WTC11 (cell line): ENCODE measurements at regions not wholly inside any gene's neighbourhood (a gene's known extent, or its start where the extent isn't known, plus 50 kb on each side); places are given as distances from the start of the nearest gene placed in this dataset.

Experiments
- ATAC-seq: fragments of 200-7000 bp; cut with Tn5 transposase; 2 replicates; pipeline ENCODE4 v1.10.0; 2021; ENCODE audit warnings: mild to moderate bottlenecking, moderate library complexity
- CTCF ChIA-PET: fragments of 300-600 bp; sonication (Branson Sonifier 250); formaldehyde crosslinking; loops from one replicate; lab custom pipeline; 2021; ENCODE audit warnings: antibody characterized with exemption; lab: Charles Lee
- POLR2A ChIA-PET: fragments of 350-600 bp; sonication (Branson Sonifier 250); formaldehyde crosslinking; loops from one replicate; lab custom pipeline; 2021; ENCODE audit warnings: antibody characterized with exemption; lab: Charles Lee
- DNase-seq: peaks from one replicate; pipeline ENCODE4 v3.0.0; 2021; ENCODE audit warnings: low spot score
- H3K27ac Mint-ChIP-seq: 2 replicates; pipeline ENCODE4 v1.8.0; 2021; ENCODE audit warnings: mixed read lengths
- H3K27me3 Mint-ChIP-seq: 2 replicates; pipeline ENCODE4 v1.8.0; 2021; ENCODE audit warnings: low read depth, mild to moderate bottlenecking, moderate library complexity, mixed read lengths
- H3K36me3 Mint-ChIP-seq: 2 replicates; pipeline ENCODE4 v1.8.0; 2021; ENCODE audit warnings: mixed read lengths
- H3K4me1 Mint-ChIP-seq: 2 replicates; pipeline ENCODE4 v1.8.0; 2022; ENCODE audit warnings: mixed read lengths
- H3K4me3 Mint-ChIP-seq: 2 replicates; pipeline ENCODE4 v1.8.0; 2021; ENCODE audit warnings: mild to moderate bottlenecking, moderate library complexity, mixed read lengths
- H3K9me3 Mint-ChIP-seq: 2 replicates; pipeline ENCODE4 v1.8.0; 2021; ENCODE audit warnings: mixed read lengths
- ATF3 ChIP-seq: sonication (generic); formaldehyde crosslinking; conservative IDR thresholded peaks from 2 replicates; pipeline ENCODE4 v1.8.1; 2022; ENCODE audit warnings: mild to moderate bottlenecking, missing genetic modification reagents
- ATF6 ChIP-seq: sonication (generic); formaldehyde crosslinking; IDR thresholded peaks from 2 replicates; pipeline ENCODE4 v1.8.1; 2023; ENCODE audit warnings: mild to moderate bottlenecking, missing genetic modification reagents
- CBFB ChIP-seq: sonication (generic); formaldehyde crosslinking; IDR thresholded peaks from 2 replicates; pipeline ENCODE4 v1.8.1; 2022; ENCODE audit warnings: mild to moderate bottlenecking, low read depth, missing genetic modification reagents
- CDX4 ChIP-seq: fragments of 250-450 bp; sonication (Bioruptor Pico); IDR thresholded peaks from 2 replicates; pipeline ENCODE4 v1.9.0; 2021; ENCODE audit warnings: moderate library complexity, mild to moderate bottlenecking, inconsistent platforms, borderline replicate concordance
- CREB1 ChIP-seq: sonication (generic); formaldehyde crosslinking; IDR thresholded peaks from 2 replicates; pipeline ENCODE4 v1.8.0; 2023; ENCODE audit warnings: mild to moderate bottlenecking, missing genetic modification reagents
- CTCF ChIP-seq: fragments of 200-600 bp; IDR thresholded peaks from 2 replicates; pipeline ENCODE4 v1.8.0; 2022; ENCODE audit warnings: antibody characterized with exemption
- E2F1 ChIP-seq: sonication (generic); formaldehyde crosslinking; IDR thresholded peaks from 2 replicates; pipeline ENCODE4 v1.8.0; 2022; ENCODE audit warnings: mild to moderate bottlenecking, missing genetic modification reagents
- ETV6 ChIP-seq: sonication (generic); formaldehyde crosslinking; IDR thresholded peaks from 2 replicates; pipeline ENCODE4 v1.8.1; 2022; ENCODE audit warnings: mild to moderate bottlenecking, missing genetic modification reagents
- FOXJ3 ChIP-seq: sonication (generic); formaldehyde crosslinking; IDR thresholded peaks from 2 replicates; pipeline ENCODE4 v1.9.0; 2021; ENCODE audit warnings: missing genetic modification reagents, mild to moderate bottlenecking, borderline replicate concordance
- FOXK1 ChIP-seq: sonication (generic); formaldehyde crosslinking; IDR thresholded peaks from 2 replicates; pipeline ENCODE4 v1.8.0; 2022; ENCODE audit warnings: mild to moderate bottlenecking, moderate library complexity, missing genetic modification reagents
- FOXP1 ChIP-seq: sonication (generic); formaldehyde crosslinking; IDR thresholded peaks from 2 replicates; pipeline ENCODE4 v1.8.0; 2022; ENCODE audit warnings: missing genetic modification reagents, mild to moderate bottlenecking, moderate library complexity, borderline replicate concordance
- JUN ChIP-seq: sonication (generic); formaldehyde crosslinking; IDR thresholded peaks from 2 replicates; pipeline ENCODE4 v1.8.0; 2023; ENCODE audit warnings: mild to moderate bottlenecking, missing genetic modification reagents
- NFYB ChIP-seq: sonication (generic); formaldehyde crosslinking; conservative IDR thresholded peaks from 2 replicates; pipeline ENCODE4 v1.8.0; 2022; ENCODE audit warnings: low read depth, missing genetic modification reagents
- PREB ChIP-seq: sonication (generic); formaldehyde crosslinking; IDR thresholded peaks from 2 replicates; pipeline ENCODE4 v1.8.1; 2022; ENCODE audit warnings: mild to moderate bottlenecking, missing genetic modification reagents, moderate library complexity, borderline replicate concordance
- RORB ChIP-seq: fragments of 250-450 bp; sonication (Bioruptor Pico); IDR thresholded peaks from 2 replicates; pipeline ENCODE4 v1.9.0; 2021; ENCODE audit warnings: mild to moderate bottlenecking
- ZBTB43 ChIP-seq: sonication (generic); formaldehyde crosslinking; IDR thresholded peaks from 2 replicates; pipeline ENCODE4 v1.8.1; 2023; ENCODE audit warnings: mild to moderate bottlenecking, missing genetic modification reagents
- ZNF317 ChIP-seq: sonication (generic); formaldehyde crosslinking; IDR thresholded peaks from 2 replicates; pipeline ENCODE4 v1.8.1; 2023; ENCODE audit warnings: low read depth, mild to moderate bottlenecking, moderate library complexity, missing genetic modification reagents, borderline replicate concordance
- ZNF396 ChIP-seq: fragments of 250-450 bp; sonication (Bioruptor Pico); IDR thresholded peaks from 2 replicates; pipeline ENCODE4 v1.8.0; 2021; ENCODE audit warnings: mild to moderate bottlenecking, moderate library complexity, borderline replicate concordance
- ZNF671 ChIP-seq: fragments of 250-450 bp; sonication (Bioruptor Pico); IDR thresholded peaks from 2 replicates; pipeline ENCODE4 v1.8.0; 2021; ENCODE audit warnings: mild to moderate bottlenecking

GRCh38 chr2:120517751-120518469 lies 172.0 kb downstream of the INHBB start:
- ATAC-seq = no peak
- CTCF ChIA-PET = no interaction called here

More at GRCh38 chr2:120517751-120518469, 172.0 kb downstream of the INHBB start:
- Mint-ChIP-seq H3K27ac (no peak overlapping the region), H3K27me3 (peaks cover 48% of the 10 kb centered on the region), H3K36me3 (no peaks in the 10 kb centered on the region), H3K4me1 (peaks cover 8% of the 10 kb centered on the region; the same call in 1 of the 2 replicates), H3K4me3 (no peak overlapping the region), H3K9me3 (no peaks in the 10 kb centered on the region)
- POLR2A ChIA-PET = no interaction called here
- TF ChIP-seq ZNF671 = no peak
- no peak for TF ChIP-seq ZNF396 (CRISPR knock-in tag)
- TF ChIP-seq RORB = no peak
- TF ChIP-seq ZBTB43 (CRISPR knock-in tag) = no peak
- TF ChIP-seq ZNF317 (CRISPR knock-in tag) = no peak
- TF ChIP-seq ATF3 (CRISPR knock-in tag) = no peak
- TF ChIP-seq ETV6 (CRISPR knock-in tag) = no peak
- no peak for TF ChIP-seq CDX4 (CRISPR knock-in tag)
- no peak for TF ChIP-seq NFYB (CRISPR knock-in tag)
- no peak for TF ChIP-seq CTCF
- no peak for TF ChIP-seq CBFB (CRISPR knock-in tag)
- TF ChIP-seq FOXK1 = no peak
- no peak for TF ChIP-seq JUN
- no peak for TF ChIP-seq CREB1 (CRISPR knock-in tag)
- no peak for TF ChIP-seq E2F1 (CRISPR knock-in tag)
- no peak for TF ChIP-seq PREB (CRISPR knock-in tag)
- TF ChIP-seq FOXP1 (CRISPR knock-in tag) = no peak
- no peak for TF ChIP-seq ATF6 (CRISPR knock-in tag)
- no peak for TF ChIP-seq FOXJ3 (CRISPR knock-in tag)
- no peak for DNase-seq
